HL-60 (cell line): ENCODE measurements at regions not wholly inside any gene's neighbourhood (a gene's known extent, or its start where the extent isn't known, plus 50 kb on each side); places are given as distances from the start of the nearest gene placed in this dataset.

ENCODE experiments used
- DNase-seq, 2 experiments: peaks; one replicate each; pipeline ENCODE4 v3.0.0-alpha.2; 2010 to 2020; ENCODE audit warnings: low read depth in 1 of 2, low spot score in 1 of 2
- H3K27ac ChIP-seq: fragments of 250-450 bp; sonication (Bioruptor Pico); replicated peaks from 2 replicates; pipeline ENCODE4 v1.5.1; 2020; ENCODE audit warnings: mild to moderate bottlenecking, moderate library complexity
- H3K27me3 ChIP-seq: fragments of 250-450 bp; sonication (Bioruptor Pico); 2 replicates; pipeline ENCODE4 v1.5.1; 2021; ENCODE audit warnings: mild to moderate bottlenecking, moderate library complexity; ENCODE audit not compliant: insufficient read depth, poor library complexity, severe bottlenecking
- H3K4me3 ChIP-seq: replicated peaks from 2 replicates; pipeline ENCODE4 v1.5.1; 2011; ENCODE audit warnings: mild to moderate bottlenecking, control low read depth, low read length; ENCODE audit not compliant: insufficient read depth
- GABPA ChIP-seq: IDR thresholded peaks from 2 replicates; pipeline ENCODE4 v1.6.1; 2012; ENCODE audit warnings: low read depth
- POLR2AphosphoS5 ChIP-seq: IDR thresholded peaks from 2 replicates; pipeline ENCODE4 v1.6.1; 2012; ENCODE audit warnings: low read depth
- REST ChIP-seq: IDR thresholded peaks from 2 replicates; pipeline ENCODE4 v1.6.1; 2012; ENCODE audit warnings: low read depth; ENCODE audit not compliant: insufficient replicate concordance
- SPI1 ChIP-seq: IDR thresholded peaks from 2 replicates; pipeline ENCODE4 v1.6.1; 2012; ENCODE audit warnings: low read depth, mild to moderate bottlenecking, borderline replicate concordance
- TF ChIP-seq, protein P1 (sequence below): IDR thresholded peaks from one replicate; pipeline ENCODE4 v1.5.1; 2011; ENCODE audit warnings: low read length, control low read depth, inconsistent platforms; ENCODE audit not compliant: insufficient read depth

- Histone ChIP-seq H3K27ac (no peak overlapping the region), H3K4me3 (no peak overlapping the region), H3K27me3 (no peaks in the 10 kb centered on the region)
- TF ChIP-seq SPI1 = no peak
- TF ChIP-seq, protein P1, sequence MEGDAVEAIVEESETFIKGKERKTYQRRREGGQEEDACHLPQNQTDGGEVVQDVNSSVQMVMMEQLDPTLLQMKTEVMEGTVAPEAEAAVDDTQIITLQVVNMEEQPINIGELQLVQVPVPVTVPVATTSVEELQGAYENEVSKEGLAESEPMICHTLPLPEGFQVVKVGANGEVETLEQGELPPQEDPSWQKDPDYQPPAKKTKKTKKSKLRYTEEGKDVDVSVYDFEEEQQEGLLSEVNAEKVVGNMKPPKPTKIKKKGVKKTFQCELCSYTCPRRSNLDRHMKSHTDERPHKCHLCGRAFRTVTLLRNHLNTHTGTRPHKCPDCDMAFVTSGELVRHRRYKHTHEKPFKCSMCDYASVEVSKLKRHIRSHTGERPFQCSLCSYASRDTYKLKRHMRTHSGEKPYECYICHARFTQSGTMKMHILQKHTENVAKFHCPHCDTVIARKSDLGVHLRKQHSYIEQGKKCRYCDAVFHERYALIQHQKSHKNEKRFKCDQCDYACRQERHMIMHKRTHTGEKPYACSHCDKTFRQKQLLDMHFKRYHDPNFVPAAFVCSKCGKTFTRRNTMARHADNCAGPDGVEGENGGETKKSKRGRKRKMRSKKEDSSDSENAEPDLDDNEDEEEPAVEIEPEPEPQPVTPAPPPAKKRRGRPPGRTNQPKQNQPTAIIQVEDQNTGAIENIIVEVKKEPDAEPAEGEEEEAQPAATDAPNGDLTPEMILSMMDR = no peak
- TF ChIP-seq REST = no peak
- no peak for TF ChIP-seq GABPA
- no peak for TF ChIP-seq POLR2AphosphoS5
- no peak for DNase-seq
Observed at GRCh38 chr18:37649416-37649815, 83.8 kb upstream of the CELF4 start.

DNA sequence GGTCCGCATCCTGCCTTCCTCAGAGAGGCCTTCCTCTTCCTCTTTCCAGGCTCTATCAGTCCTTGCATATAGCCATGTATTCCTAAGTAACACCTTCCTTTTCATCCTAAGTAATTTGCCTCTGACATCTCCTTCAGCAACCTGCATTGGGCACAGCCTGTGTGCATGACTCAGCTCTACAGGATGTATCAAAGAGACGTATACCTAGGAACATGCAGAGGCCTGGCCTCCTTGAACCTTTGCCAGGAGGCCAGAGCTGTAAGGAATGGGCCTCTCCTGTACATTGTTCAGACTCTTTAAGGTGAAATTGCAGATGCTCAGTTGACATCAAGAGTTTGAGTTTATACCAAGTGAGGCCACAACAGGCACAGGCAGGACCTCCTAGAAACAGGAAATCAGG lies 76.0 kb upstream of the CELF4 start:
- Histone ChIP-seq H3K27me3 (no peaks in the 10 kb centered on the region), H3K27ac (no peak overlapping the region), H3K4me3 (no peak overlapping the region)
- DNase-seq = no peak
- TF ChIP-seq POLR2AphosphoS5 = no peak
- no peak for TF ChIP-seq GABPA
- TF ChIP-seq SPI1 = no peak
- TF ChIP-seq, protein P1 = no peak
- no peak for TF ChIP-seq REST

GRCh38 chr18:37640504-37640903 lies 74.9 kb upstream of the CELF4 start:
- no peak for DNase-seq
- TF ChIP-seq SPI1 (no peak), REST (no peak), POLR2AphosphoS5 (no peak), GABPA (no peak)
- TF ChIP-seq, protein P1 = no peak
- no peak overlapping the region for H3K27ac ChIP-seq
- H3K4me3 ChIP-seq = no peak overlapping the region
- H3K27me3 ChIP-seq = no peaks in the 10 kb centered on the region
